ENCODE measurements at regions not wholly inside any gene's neighbourhood (a gene's known extent, or its start where the extent isn't known, plus 50 kb on each side); places are given as distances from the start of the nearest gene placed in this dataset.

DNA sequence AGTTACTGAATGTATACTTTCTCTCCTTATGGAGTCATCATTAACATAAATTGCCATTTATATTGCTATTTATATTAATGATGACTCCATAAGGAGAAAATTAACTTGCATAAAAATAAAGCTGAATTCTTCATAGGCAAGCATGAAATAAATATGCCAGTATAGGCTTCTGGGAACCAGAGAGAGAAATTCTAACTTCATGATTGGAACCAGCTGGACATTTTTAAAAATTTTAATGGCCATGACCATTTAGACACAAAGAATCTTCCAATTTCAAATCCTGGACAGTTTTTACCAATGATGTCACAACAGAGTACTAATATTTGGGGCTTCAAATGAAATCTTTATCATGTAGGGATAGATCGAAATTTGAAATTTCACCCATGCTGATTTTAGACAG, 268.7 kb downstream of the PTGER3 start:
- Histone ChIP-seq H3K27ac (ENCODE audit: low read length in 2 of 2) (no peak overlapping the region), H2AFZ (ENCODE audit: insufficient read depth, low read depth, low read length, poor library complexity, severe bottlenecking) (no peak overlapping the region), H4K20me1 (ENCODE audit: control insufficient read depth, insufficient read depth, low read length, poor library complexity, severe bottlenecking) (no peaks in the 10 kb centered on the region), H3K4me3 (ENCODE audit: control extremely low read depth in 1 of 5, extremely low read depth in 1 of 5, insufficient read depth in 1 of 5, low read depth in 2 of 5, low read length in 4 of 5) (no peak overlapping the region), H3K27me3 (replicated peaks in 1 of 4; ENCODE audit: control extremely low read depth in 1 of 4, control insufficient read depth in 3 of 4, insufficient read depth in 4 of 4, low read length in 3 of 4) (no peaks in the 10 kb centered on the region), H3K79me2 (ENCODE audit: control insufficient read depth, insufficient read depth, low read length) (no peaks in the 10 kb centered on the region), H3K9me3 (ENCODE audit: control extremely low read depth in 1 of 3, control insufficient read depth in 2 of 3, insufficient read depth in 1 of 3, low read length in 2 of 3) (peaks cover 0 to 7% (median 0%) of the 10 kb centered on the region in 3 donors), H3K9ac (ENCODE audit: low read length) (no peak overlapping the region), H3K36me3 (replicated peaks in 1 of 2; ENCODE audit: control extremely low read depth in 1 of 2, control insufficient read depth in 1 of 2, extremely low read depth in 1 of 2, insufficient read depth in 2 of 2, low read length in 1 of 2) (no peaks in the 10 kb centered on the region), H3K4me1 (ENCODE audit: control insufficient read depth in 2 of 2, insufficient read depth in 2 of 2, low read length in 2 of 2) (no peaks in the 10 kb centered on the region), H3K4me2 (replicated peaks; ENCODE audit: low read depth, low read length, poor library complexity, severe bottlenecking) (no peak overlapping the region)
- peaks cover 2% of the 10 kb centered on the region for H3K9me3 Mint-ChIP-seq (ENCODE audit: insufficient read depth)
- ChIA-PET POLR2A (no interaction called here), CTCF (no interaction called here)
- no peaks in the 10 kb centered on the region for H3K27me3 Mint-ChIP-seq
- no CpG with 5 or more reads among the region's 1 CpG for WGBS (ENCODE audit: insufficient coverage)
- intact Hi-C loops (cut with micrococcal nuclease) = no loop called here
- ATAC-seq (ENCODE audit: low read depth) = no peak
- H3K4me3 Mint-ChIP-seq = no peak overlapping the region
- H3K27ac Mint-ChIP-seq = no peak overlapping the region
- TF ChIP-seq, protein P1, sequence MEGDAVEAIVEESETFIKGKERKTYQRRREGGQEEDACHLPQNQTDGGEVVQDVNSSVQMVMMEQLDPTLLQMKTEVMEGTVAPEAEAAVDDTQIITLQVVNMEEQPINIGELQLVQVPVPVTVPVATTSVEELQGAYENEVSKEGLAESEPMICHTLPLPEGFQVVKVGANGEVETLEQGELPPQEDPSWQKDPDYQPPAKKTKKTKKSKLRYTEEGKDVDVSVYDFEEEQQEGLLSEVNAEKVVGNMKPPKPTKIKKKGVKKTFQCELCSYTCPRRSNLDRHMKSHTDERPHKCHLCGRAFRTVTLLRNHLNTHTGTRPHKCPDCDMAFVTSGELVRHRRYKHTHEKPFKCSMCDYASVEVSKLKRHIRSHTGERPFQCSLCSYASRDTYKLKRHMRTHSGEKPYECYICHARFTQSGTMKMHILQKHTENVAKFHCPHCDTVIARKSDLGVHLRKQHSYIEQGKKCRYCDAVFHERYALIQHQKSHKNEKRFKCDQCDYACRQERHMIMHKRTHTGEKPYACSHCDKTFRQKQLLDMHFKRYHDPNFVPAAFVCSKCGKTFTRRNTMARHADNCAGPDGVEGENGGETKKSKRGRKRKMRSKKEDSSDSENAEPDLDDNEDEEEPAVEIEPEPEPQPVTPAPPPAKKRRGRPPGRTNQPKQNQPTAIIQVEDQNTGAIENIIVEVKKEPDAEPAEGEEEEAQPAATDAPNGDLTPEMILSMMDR (IDR thresholded peaks at IDR 0.05) = no peak
- no peak for TF ChIP-seq EZH2 (IDR thresholded peaks at IDR 0.05; ENCODE audit: borderline replicate concordance, insufficient read depth, low read depth, low read length, poor library complexity, severe bottlenecking)
- DNase-seq = no peak
- no peaks in the 10 kb centered on the region for H3K4me1 Mint-ChIP-seq

DNA sequence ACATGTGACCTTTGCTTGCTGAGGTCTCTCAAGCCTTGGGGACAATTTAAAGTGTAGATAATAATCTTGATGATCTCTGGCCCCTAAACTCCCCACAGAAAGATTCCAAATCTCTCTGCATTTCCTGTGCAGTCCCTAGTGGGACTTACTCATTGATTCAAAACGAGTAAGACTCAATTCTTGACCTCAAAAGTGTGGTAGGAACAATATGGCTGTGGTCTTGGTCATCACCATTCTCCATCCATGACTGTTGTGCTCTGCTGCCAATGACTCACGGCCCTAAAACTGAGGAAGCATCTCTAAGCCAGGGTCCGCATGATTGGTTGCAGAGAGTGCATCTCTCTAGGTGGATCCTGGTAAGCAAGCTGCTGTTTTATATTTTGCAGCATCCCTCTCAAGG, 268.0 kb downstream of the PTGER3 start:
- WGBS (ENCODE audit: insufficient coverage) = 76% methylated on average over 3 of the region's 3 CpGs
- ChIA-PET POLR2A (no interaction called here), CTCF (no interaction called here)
- H3K4me1 ChIP-seq (ENCODE audit: control insufficient read depth in 2 of 2, insufficient read depth in 2 of 2, low read length in 2 of 2) = no peaks in the 10 kb centered on the region
- no peak overlapping the region for H3K27ac ChIP-seq (ENCODE audit: low read length in 2 of 2)
- no peaks in the 10 kb centered on the region for H4K20me1 ChIP-seq (ENCODE audit: control insufficient read depth, insufficient read depth, low read length, poor library complexity, severe bottlenecking)
- ATAC-seq (ENCODE audit: low read depth) = no peak
- no peak for DNase-seq
- H3K4me2 ChIP-seq (replicated peaks; ENCODE audit: low read depth, low read length, poor library complexity, severe bottlenecking) = no peak overlapping the region
- no peaks in the 10 kb centered on the region for H3K4me1 Mint-ChIP-seq
- H3K79me2 ChIP-seq (ENCODE audit: control insufficient read depth, insufficient read depth, low read length) = no peaks in the 10 kb centered on the region
- H3K9me3 ChIP-seq (ENCODE audit: control extremely low read depth in 1 of 3, control insufficient read depth in 2 of 3, insufficient read depth in 1 of 3, low read length in 2 of 3) = peaks cover 0 to under 1% (median 0%) of the 10 kb centered on the region in 3 donors
- no peak for TF ChIP-seq EZH2 (IDR thresholded peaks at IDR 0.05; ENCODE audit: borderline replicate concordance, insufficient read depth, low read depth, low read length, poor library complexity, severe bottlenecking)
- TF ChIP-seq, protein P1 (IDR thresholded peaks at IDR 0.05) = no peak
- intact Hi-C loops (cut with micrococcal nuclease) = no loop called here
- H2AFZ ChIP-seq (ENCODE audit: insufficient read depth, low read depth, low read length, poor library complexity, severe bottlenecking) = no peak overlapping the region
- H3K4me3 ChIP-seq (ENCODE audit: control extremely low read depth in 1 of 5, extremely low read depth in 1 of 5, insufficient read depth in 1 of 5, low read depth in 2 of 5, low read length in 4 of 5) = no peak overlapping the region
- no peaks in the 10 kb centered on the region for H3K36me3 ChIP-seq (replicated peaks in 1 of 2; ENCODE audit: control extremely low read depth in 1 of 2, control insufficient read depth in 1 of 2, extremely low read depth in 1 of 2, insufficient read depth in 2 of 2, low read length in 1 of 2)
- H3K27me3 ChIP-seq (replicated peaks in 1 of 4; ENCODE audit: control extremely low read depth in 1 of 4, control insufficient read depth in 3 of 4, insufficient read depth in 4 of 4, low read length in 3 of 4) = no peaks in the 10 kb centered on the region
- no peak overlapping the region for H3K4me3 Mint-ChIP-seq
- no peak overlapping the region for H3K9ac ChIP-seq (ENCODE audit: low read length)
- H3K9me3 Mint-ChIP-seq (ENCODE audit: insufficient read depth) = peaks cover 2% of the 10 kb centered on the region
- H3K27ac Mint-ChIP-seq = no peak overlapping the region
- H3K27me3 Mint-ChIP-seq = no peaks in the 10 kb centered on the region
